BJ (cell line): ENCODE measurements at regions not wholly inside any gene's neighbourhood (a gene's known extent, or its start where the extent isn't known, plus 50 kb on each side); places are given as distances from the start of the nearest gene placed in this dataset.

Experiments used
- CTCF ChIA-PET: fragments of 350-600 bp; formaldehyde crosslinking; extraction: SDS; loops from one replicate; lab custom pipeline; 2021; ENCODE audit warnings: antibody characterized with exemption, inconsistent platforms; lab: Yijun Ruan, JAX
- POLR2A ChIA-PET: fragments of 300-600 bp; sonication (Branson Sonifier 250); formaldehyde crosslinking; extraction: SDS; loops from one replicate; lab custom pipeline; 2021; ENCODE audit warnings: antibody characterized with exemption; lab: Charles Lee
- DNase-seq: peaks from one replicate; pipeline ENCODE4 v3.0.0-alpha.2; 2011; ENCODE audit warnings: low read depth
- H3K27me3 ChIP-seq: 2 replicates; pipeline ENCODE4 v1.6.0; 2011; ENCODE audit warnings: low read length; ENCODE audit not compliant: control insufficient read depth, insufficient read depth
- H3K36me3 ChIP-seq: 2 replicates; pipeline ENCODE4 v1.5.1; 2011; ENCODE audit warnings: low read length; ENCODE audit not compliant: control insufficient read depth, insufficient read depth
- H3K4me3 ChIP-seq: 2 replicates; pipeline ENCODE4 v1.5.1; 2011; ENCODE audit warnings: low read depth, mild to moderate bottlenecking, control low read depth, low read length
- CTCF ChIP-seq: IDR thresholded peaks from 2 replicates; pipeline ENCODE4 v1.5.1; 2011; ENCODE audit warnings: low read depth, mild to moderate bottlenecking, control low read depth, inconsistent platforms, low read length, moderate library complexity; ENCODE audit not compliant: insufficient read depth

GRCh38 chr11:19605520-19606371 lies 106.9 kb upstream of the NAV2 start:
- DNase-seq: no peak
- Histone ChIP-seq H3K36me3 (no peaks in the 10 kb centered on the region), H3K4me3 (no peak overlapping the region), H3K27me3 (no peaks in the 10 kb centered on the region)
- CTCF ChIA-PET: interaction anchor here (1.2 kb wide), 1 partner anchor 41 kb away, joined by 3 read pairs; no protein-coding TSS in a partner anchor
- POLR2A ChIA-PET: no interaction called here
- no peak for TF ChIP-seq CTCF

- POLR2A ChIA-PET: no interaction called here
These were observed 107.8 kb upstream of the NAV2 start for GRCh38 chr11:19604679-19605375.

GRCh38 chr11:19603771-19604170 lies 108.9 kb upstream of the NAV2 start:
- TF ChIP-seq CTCF: no peak

More at GRCh38 chr11:19604679-19605375, 107.8 kb upstream of the NAV2 start:
- no peak for TF ChIP-seq CTCF
- Histone ChIP-seq H3K27me3 (no peaks in the 10 kb centered on the region), H3K36me3 (no peaks in the 10 kb centered on the region), H3K4me3 (no peak overlapping the region)
- CTCF ChIA-PET: no interaction called here
- DNase-seq: no peak

DNA sequence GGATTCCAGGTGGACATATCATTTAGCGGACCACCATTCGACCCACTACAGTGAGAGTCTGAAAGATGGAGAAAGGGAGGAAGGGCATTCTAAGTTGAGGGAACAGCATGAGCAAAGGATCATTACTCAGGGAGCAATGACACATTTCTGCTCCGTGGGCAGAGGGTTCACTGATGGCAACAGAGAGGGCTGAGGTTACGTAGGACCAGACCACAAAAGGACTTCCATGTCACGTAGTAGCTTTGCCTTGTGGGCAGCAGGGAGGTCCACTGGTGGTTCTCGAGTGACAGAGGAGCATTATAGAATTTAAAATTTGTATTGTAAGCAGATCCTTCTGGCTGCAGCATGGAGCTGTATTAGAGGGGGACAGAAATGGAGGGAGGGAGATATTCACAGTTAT lies 109.7 kb upstream of the NAV2 start:
- no peak for DNase-seq
- no peak overlapping the region for H3K4me3 ChIP-seq
- ChIA-PET CTCF (no interaction called here), POLR2A (no interaction called here)
- TF ChIP-seq CTCF: no peak
- no peaks in the 10 kb centered on the region for H3K27me3 ChIP-seq
- H3K36me3 ChIP-seq: no peaks in the 10 kb centered on the region

More at GRCh38 chr11:19603771-19604170, 108.9 kb upstream of the NAV2 start:
- Histone ChIP-seq H3K36me3 (no peaks in the 10 kb centered on the region), H3K27me3 (no peaks in the 10 kb centered on the region), H3K4me3 (no peak overlapping the region)
- ChIA-PET POLR2A (no interaction called here), CTCF (no interaction called here)
- no peak for DNase-seq

DNA sequence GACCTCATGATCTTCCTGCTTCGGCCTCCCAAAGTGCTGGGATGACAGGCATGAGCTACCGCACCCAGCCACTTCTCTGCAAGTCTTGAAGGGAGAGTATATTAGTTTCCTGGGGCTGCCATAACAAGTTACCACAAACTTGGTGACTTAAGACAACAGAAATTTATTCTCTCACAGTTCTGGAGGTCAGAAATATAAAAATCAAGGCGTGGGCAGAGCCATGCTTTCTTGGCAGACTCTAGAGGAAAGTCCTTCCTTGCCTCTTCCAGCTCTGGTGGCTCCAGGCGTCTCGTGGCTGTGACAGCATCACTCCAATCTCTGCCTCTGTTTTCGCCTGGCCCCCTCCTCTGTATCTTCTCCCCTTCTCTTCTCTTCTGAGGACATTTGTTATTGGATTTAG lies 110.2 kb upstream of the NAV2 start:
- CTCF ChIA-PET: interaction anchor here (1.2 kb wide), 1 partner anchor 8 kb away, joined by 3 read pairs; no protein-coding TSS in a partner anchor
- TF ChIP-seq CTCF: no peak
- Histone ChIP-seq H3K4me3 (no peak overlapping the region), H3K27me3 (no peaks in the 10 kb centered on the region), H3K36me3 (no peaks in the 10 kb centered on the region)
- DNase-seq: no peak
- POLR2A ChIA-PET: interaction anchor here (0.6 kb wide), 1 partner anchor 21 kb away, joined by 3 read pairs; no protein-coding TSS in a partner anchor
